NCI-H226 (cell line): ENCODE measurements at regions not wholly inside any gene's neighbourhood (a gene's known extent, or its start where the extent isn't known, plus 50 kb on each side); places are given as distances from the start of the nearest gene placed in this dataset.
"Not testable (repeated sequence)": the region's sequence is repeated elsewhere in the genome, so short reads cannot be mapped to it uniquely, and the experiment has no call there.

Experiments
- DNase-seq: peaks from one replicate; pipeline ENCODE4 v3.0.0-alpha.2; 2015

DNA sequence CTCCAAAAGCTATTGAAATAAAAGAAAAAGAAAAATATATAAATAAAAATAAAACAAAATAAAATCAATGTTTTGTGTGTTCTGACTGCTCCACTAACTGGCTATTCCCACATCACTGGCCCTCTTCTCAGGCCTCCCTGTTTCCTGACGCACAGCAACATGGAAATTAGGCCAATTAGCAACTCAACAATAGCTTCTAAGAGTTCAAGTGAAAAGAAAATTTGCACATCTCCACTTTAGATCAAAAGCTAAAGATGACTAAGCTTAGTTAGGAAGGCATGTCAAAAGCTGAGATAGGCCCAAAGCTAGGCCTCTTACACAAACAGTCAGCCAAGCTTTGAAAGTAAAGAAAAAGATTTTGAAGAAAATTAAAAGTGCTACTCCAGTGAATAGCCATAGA lies 200.8 kb downstream of the DUSP6 start:
- no peak for DNase-seq

DNA sequence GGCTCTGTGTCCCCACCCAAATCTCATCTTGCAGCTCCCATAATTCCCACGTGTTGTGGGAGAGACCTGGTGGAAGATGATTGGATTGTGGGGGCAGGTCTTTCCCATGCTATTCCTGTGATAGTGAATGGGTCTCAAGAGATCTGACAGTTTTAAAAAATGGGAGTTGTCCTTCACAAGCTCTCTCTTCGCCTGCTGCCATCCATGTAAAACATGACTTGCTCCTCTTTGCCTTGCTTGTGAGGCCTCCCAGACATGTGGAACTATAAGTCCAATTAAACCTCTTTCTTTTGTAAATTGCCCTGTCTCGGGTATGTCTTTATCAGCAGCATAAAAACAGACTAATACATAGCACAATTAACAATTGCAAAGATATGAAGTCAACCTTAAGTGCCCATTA lies 201.5 kb downstream of the DUSP6 start:
- not testable (repeated sequence) for DNase-seq

- no peak for DNase-seq
These were observed 211.6 kb downstream of the DUSP6 start for GRCh38 chr12:89140602-89141238.

DNA sequence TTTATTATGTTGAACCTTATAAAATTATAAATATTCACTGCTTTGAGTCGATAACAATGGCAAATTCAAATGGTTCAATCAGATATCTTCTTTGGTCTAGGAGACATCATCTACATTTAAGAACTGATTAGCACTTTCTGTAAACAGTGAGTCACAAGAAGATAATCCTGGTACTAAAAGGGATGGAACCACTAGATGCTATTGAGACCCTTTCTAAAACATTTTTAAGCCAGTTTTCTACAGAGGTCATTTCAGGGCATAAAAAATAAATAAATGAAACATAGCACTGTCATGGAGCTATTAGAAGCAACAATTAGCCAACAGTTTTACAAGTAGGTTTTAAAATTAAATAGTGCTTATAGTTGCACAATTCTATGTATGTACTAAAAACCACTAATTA lies 212.2 kb downstream of the DUSP6 start:
- no peak for DNase-seq

GRCh38 chr12:89139390-89139789 lies 212.9 kb downstream of the DUSP6 start:
- no peak for DNase-seq

DNA sequence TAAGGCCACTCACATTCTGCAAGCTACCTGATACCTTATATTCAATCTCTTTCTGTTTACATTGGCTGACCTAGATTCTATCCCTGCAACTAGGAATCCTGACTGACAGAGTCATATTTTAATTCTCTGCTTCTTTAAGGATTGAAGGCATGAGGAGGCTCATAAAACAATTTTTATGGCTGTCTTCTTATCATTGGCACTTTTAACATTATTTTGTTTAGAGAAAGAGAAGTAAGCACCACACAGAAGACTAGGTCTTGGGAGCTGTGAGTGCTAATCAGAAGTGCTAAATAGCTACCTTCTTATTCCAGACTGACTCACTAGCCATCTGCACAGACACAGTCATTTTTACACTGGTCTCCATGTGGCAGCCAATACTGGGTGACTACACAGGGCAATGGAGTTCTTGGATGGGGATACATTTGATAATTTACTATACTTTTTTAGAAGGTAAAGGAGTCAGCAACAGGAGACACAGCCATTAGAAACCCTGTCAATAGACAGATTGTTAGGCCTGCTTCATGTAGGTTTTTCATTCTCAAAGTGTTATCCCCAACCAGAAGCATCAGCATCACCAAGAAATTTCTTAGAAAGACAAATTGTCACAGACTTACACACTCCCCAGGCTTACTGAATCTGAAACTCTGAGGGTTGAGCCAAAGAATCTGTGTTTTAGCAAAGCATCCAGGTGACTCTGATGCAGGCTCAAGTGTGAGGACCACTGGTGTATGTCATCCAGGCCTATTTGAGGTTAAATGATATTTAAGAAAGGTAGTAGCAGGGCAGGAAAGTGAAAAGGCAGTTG lies 214.1 kb downstream of the DUSP6 start:
- no peak for DNase-seq

DNA sequence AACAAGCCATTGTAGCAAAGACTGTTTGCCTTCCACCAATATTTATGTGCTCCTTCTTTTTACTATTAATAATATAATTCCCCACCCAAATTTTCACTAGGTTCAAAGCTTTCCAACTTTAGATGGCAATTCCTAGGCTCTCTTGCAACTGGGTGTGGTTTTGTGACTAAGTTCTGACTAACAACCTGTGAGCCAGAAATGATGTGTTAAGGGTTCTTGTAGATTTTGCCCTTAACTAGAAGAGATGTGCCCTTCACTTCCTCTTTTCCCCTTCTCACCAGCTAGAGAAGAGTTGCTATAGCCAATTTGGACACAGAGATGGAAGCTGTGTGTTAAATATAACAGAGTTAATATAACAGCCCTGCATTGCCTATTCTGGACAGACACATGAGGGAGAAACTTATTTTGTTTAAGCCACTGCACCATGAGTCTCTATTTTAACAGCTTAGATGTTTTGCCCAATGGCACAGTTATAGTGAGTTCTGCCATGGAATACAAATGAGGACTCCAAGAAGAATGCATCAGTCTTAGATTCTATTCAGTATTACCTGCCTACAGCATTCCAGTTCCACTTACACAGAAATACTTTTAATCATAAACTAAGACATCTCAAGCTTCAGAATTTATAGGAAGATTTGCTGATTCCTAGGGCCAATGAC lies 216.2 kb downstream of the DUSP6 start:
- peak; percentile 62 for DNase-seq

GRCh38 chr12:89134213-89134770 lies 218.0 kb downstream of the DUSP6 start:
- DNase-seq: no peak

- no peak for DNase-seq
These were observed 223.0 kb downstream of the DUSP6 start for GRCh38 chr12:89129167-89129870.

DNA sequence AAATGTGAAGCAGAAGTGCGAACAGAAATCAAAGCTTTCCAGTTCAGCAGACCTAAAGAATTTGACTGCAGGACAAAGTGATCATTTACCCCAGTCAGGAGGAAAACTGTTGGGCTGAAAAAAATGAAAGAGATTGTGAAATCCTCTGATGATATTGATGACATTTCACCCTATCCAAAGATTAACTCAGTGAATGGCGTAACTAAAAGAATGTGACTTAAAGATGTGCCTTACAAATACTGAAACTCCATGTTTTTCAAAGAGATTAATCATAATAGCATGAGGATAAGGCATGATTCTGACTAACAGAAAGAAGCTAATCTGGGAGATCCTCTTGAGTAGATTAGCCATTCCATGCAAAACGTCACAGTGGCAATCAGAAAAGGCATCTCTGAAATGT lies 225.6 kb downstream of the DUSP6 start:
- DNase-seq: no peak

GRCh38 chr12:89122852-89123251 lies 229.4 kb downstream of the DUSP6 start:
- DNase-seq: no peak

DNA sequence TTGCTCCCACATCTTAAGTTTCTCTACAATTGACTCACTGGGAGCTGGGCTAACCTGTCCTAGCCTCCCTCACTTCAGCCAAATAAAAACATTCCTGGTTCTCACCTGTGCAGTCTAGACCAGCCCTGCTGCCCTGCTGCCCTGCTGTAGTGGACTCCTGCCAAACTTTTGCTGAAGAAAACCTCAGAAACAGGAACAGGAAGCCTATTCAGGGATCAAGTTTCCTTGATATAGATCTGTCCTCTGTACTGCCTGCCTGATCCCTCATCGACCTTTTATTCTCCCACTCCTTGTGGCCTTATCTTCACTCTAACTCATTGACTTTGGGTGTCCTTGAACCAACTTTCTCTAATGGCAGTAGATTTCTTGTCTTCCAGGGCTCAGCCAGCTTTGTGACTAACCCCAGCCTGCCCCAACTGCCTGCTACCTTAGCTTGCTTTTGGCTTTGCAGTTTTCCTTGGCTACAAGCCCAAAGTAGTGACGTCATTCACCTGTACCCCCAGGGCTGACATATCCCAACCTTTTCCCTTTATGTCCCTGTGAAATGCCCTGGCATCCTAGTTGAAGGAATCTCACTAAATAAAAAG lies 234.8 kb downstream of the DUSP6 start:
- no peak for DNase-seq

GRCh38 chr12:89111964-89112363 lies 240.3 kb downstream of the DUSP6 start:
- DNase-seq: no peak

GRCh38 chr12:89108265-89108664 lies 244.0 kb downstream of the DUSP6 start:
- DNase-seq: no peak

GRCh38 chr12:89106950-89107349 lies 245.4 kb downstream of the DUSP6 start:
- no peak for DNase-seq

- DNase-seq: no peak
These were observed 247.1 kb downstream of the DUSP6 start for GRCh38 chr12:89105243-89105642.

DNA sequence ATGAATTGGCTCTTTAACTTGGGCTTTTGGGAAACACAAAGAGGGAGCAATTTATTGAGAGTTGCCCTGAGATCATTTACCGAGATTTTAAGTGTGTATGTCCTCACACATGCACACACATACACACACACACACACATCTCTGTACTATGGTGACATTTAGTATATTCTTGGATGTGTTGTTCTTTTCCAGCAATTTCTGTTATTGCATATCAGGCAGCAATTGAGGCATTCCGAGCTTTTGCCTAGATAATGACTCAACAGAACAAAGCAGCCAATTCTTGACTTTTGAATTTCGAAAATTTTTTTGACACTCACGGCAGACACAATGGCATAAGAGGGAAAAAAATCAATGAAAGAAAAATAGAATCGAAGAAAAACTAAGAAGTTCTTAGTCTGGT lies 248.5 kb downstream of the DUSP6 start:
- DNase-seq: no peak

GRCh38 chr12:89101440-89101839 lies 250.9 kb downstream of the DUSP6 start:
- no peak for DNase-seq

- no peak for DNase-seq
These were observed 253.7 kb downstream of the DUSP6 start for GRCh38 chr12:89098441-89099112.

DNA sequence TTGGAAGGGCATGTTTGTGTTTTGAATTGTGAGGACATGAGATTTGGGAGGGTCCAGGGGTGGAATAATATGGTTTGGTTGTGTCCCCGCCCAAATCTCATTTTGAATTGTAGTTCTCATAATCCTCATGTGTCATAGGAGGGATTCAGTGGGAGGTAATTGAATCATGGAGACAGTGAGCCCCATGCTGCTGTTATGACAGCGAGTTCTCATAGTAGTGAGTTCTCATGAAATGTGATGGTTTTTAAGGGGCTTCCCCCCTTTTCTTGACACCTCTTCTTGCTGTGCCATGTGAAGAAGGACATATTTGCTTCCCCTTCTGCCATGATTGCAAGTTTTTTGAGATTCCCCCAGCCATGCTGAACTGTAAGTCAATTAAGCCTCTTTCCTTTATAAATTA lies 260.0 kb downstream of the DUSP6 start:
- no peak for DNase-seq

- no peak for DNase-seq
These were observed 260.9 kb downstream of the DUSP6 start for GRCh38 chr12:89091293-89091841.

GRCh38 chr12:89089264-89089663 lies 263.0 kb downstream of the DUSP6 start:
- no peak for DNase-seq
